Effector memory CD4-positive, alpha-beta T cell (primary cell): ENCODE measurements at regions not wholly inside any gene's neighbourhood (a gene's known extent, or its start where the extent isn't known, plus 50 kb on each side); places are given as distances from the start of the nearest gene placed in this dataset.

Experiments
- DNase-seq, 3 donors: peaks; one replicate each; pipeline ENCODE4 v3.0.0-alpha.2; 2020
- H3K27ac ChIP-seq: 2 replicates; pipeline ENCODE4 v1.7.0; 2013; ENCODE audit warnings: mild to moderate bottlenecking, low read length, moderate library complexity; ENCODE audit not compliant: insufficient read depth, poor library complexity, severe bottlenecking
- H3K27me3 ChIP-seq: replicated peaks from 2 replicates; pipeline ENCODE4 v1.7.0; 2013; ENCODE audit warnings: mild to moderate bottlenecking, low read length; ENCODE audit not compliant: insufficient read depth, control insufficient read depth, poor library complexity, severe bottlenecking
- H3K36me3 ChIP-seq: 2 replicates; pipeline ENCODE4 v1.7.0; 2013; ENCODE audit warnings: mild to moderate bottlenecking, low read length, moderate library complexity; ENCODE audit not compliant: control insufficient read depth, insufficient read depth
- H3K4me1 ChIP-seq: 2 replicates; pipeline ENCODE4 v1.7.0; 2013; ENCODE audit warnings: low read length, mild to moderate bottlenecking; ENCODE audit not compliant: control insufficient read depth, insufficient read depth, poor library complexity, severe bottlenecking
- H3K4me3 ChIP-seq: 2 replicates; pipeline ENCODE4 v1.7.0; 2013; ENCODE audit warnings: low read length, low read depth, mild to moderate bottlenecking; ENCODE audit not compliant: insufficient read depth, poor library complexity, severe bottlenecking
- H3K9me3 ChIP-seq: 2 replicates; pipeline ENCODE4 v1.7.0; 2013; ENCODE audit warnings: mild to moderate bottlenecking, low read length, moderate library complexity; ENCODE audit not compliant: control insufficient read depth

DNA sequence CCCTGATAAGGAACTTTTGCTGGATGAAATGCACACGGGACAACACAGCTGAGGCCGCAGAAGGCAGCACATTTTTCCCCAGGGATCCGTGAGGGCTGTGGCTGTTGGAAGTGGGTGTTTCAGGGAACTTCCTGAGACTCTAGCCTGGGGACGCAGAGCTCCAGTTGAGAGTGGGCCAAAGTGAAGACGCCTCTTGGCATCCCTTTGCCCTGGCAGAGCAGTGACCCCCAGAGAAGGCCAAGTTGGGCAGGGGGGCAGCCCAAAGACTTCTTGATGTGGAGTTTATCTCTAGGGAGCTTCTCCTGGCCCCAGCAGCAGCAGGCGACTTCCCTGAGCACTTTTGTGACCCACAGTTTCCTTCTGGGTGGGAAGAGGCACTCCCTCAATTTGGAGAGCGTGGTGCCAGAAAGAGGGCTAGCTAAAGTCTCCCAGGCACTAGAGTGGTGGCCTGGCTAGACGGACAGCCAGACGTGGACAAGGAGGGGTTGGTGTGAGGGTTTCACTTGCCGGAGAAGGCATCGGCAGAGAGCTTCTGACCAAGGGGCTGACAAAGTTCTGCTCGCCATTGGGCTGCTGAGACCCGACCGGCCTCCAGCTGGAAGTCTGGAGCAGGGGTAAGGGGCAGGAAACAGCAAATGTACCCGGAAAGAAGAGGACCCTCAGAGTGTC lies 108.8 kb downstream of the ACKR3 start:
- H3K4me1 ChIP-seq = no peaks in the 10 kb centered on the region
- no peaks in the 10 kb centered on the region for H3K27me3 ChIP-seq
- no peak for DNase-seq
- no peaks in the 10 kb centered on the region for H3K36me3 ChIP-seq
- no peak overlapping the region for H3K27ac ChIP-seq
- H3K4me3 ChIP-seq = no peak overlapping the region
- no peaks in the 10 kb centered on the region for H3K9me3 ChIP-seq

DNA sequence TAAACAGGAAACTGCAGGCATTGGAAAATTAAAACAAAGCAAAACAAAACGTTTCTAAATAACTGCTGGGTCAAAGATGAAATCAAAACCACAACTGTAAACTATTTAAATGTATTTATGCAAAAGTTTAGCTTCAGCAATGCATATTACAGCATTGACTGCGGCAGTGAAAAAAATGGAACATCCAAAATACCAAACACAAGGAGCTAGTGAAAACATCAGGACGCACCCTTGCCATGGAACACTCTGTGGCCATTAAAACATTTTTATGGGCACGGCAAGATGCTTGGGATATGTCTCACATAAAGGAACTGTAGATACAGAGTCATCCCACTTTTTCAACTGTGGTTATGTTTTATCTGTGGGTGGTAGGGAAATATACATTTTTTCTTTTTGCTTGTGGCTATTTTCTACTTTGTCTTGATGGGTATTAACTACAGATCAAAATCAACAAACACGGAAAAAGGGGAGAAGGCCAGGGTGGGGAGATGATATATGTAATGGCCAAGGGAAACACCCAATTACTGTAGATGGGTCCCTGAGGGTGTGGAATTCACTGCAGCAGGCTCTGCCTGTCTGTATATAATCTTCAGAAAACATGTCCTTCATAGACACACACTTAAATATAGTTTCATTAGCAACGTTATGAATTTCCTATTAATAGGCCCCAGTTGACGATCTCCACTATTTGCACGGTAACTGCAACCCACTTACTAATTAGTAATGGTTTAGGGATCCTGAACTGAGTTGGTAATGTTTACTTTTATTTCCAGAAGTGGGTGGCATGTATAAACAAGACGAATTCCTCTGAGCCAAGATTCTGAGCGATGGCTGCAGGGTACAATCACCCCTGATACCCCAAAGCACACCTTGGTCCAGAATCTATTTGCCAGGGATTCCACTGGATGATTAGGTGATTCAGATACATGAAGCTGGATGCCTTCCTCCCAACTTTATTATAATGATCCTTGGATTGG lies 110.5 kb downstream of the ACKR3 start:
- Histone ChIP-seq H3K4me1 (no peaks in the 10 kb centered on the region), H3K27me3 (no peaks in the 10 kb centered on the region), H3K9me3 (no peaks in the 10 kb centered on the region), H3K27ac (no peak overlapping the region), H3K36me3 (no peaks in the 10 kb centered on the region), H3K4me3 (no peak overlapping the region)
- no peak for DNase-seq

DNA sequence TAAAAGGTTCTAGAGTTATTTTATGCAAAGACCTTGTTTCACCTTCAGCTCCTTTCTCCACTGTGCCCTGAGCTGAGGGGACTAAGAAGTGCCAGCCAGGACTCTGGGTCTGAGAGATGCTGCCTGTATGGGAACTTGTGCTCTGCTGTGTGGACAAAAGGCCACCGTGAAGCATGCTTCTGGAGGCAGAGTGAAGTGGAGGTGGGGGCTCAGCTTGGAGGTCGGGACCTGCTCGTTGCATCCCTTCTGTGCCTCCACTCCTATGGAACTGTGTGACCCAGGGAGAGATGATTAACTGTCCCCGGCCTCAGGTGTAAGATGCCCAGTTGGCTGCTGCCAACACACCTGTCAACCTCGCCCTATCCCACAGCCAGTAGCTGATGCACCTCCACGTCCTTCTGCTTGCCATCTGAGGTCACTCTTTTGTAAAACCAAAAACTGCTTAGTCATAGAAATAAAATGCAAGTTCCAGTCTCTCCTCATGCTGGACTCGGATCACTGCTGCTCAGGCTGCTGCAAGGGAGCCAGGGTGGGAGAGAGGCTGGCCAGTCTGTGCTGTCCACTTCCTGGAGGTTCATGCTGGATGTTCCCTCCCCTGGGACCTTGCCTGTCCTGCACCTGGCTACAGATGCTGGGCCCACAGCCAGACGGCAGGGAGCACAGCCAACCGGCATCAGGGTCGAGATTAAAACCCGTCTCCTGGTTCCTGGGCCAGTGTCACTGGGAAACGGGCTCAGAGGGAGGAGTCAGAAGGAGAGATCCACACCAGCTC lies 113.2 kb downstream of the ACKR3 start:
- no peak for DNase-seq
- Histone ChIP-seq H3K27me3 (no peaks in the 10 kb centered on the region), H3K9me3 (no peaks in the 10 kb centered on the region), H3K36me3 (no peaks in the 10 kb centered on the region), H3K27ac (no peak overlapping the region), H3K4me1 (no peaks in the 10 kb centered on the region), H3K4me3 (no peak overlapping the region)

DNA sequence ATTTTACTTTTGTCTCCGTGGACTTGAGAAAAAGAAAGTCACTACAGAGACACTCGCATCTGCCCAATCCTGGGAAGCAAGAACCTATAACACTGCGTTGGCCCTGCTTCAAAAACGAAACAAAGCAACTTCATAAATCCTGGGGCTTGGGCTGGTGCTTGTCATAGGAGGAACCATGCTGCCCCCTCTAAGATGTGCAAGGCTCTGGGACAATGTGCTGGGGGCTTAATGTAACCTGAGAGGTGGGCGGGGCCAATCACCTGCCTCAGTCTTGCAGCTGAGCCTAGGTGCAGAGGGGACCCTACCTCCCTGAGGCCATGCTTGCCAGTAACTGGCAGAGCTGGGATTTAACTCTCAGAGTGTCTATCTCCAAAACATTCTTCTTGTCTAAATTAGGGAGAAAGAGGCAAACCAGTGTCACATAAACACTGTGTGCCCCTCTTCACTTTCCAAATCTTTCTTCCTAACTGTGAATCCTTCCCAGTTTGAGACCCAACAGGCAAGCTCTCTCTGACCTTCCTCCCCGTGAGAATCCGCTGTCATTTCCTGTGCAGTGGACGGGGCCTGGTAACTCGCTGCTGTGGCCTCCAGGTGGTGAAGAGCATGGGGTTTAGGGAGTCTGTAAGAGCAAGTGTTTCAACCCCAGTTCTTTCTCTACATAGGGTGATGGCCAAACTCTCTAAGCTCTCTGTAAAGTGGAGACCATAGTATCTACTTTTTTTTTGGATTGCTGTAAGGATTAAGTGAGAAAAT lies 115.1 kb downstream of the ACKR3 start:
- DNase-seq = no peak
- Histone ChIP-seq H3K36me3 (no peaks in the 10 kb centered on the region), H3K9me3 (no peaks in the 10 kb centered on the region), H3K4me1 (no peaks in the 10 kb centered on the region), H3K27me3 (no peaks in the 10 kb centered on the region), H3K4me3 (no peak overlapping the region), H3K27ac (no peak overlapping the region)

DNA sequence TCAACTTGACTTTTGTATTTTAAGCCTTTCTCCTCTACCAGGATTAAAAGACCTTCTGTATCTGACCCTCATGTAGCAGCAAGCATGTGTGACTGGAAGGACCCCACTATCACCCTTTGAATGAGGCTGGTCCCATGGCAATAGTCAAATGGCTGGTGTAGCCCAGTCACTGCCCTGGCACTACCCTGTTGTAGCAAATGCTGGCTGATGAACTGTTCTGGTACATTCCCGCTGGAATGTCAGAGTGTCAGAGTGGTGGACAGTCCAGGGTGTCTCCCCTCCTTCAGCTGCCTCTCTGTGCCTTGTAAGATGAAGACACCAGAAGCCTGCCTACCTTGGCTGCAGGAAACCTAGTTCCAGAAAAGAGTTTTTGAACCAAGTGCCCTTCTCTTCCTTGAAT lies 115.7 kb downstream of the ACKR3 start:
- Histone ChIP-seq H3K4me1 (no peaks in the 10 kb centered on the region), H3K27ac (no peak overlapping the region), H3K27me3 (no peaks in the 10 kb centered on the region), H3K9me3 (no peaks in the 10 kb centered on the region), H3K36me3 (no peaks in the 10 kb centered on the region), H3K4me3 (no peak overlapping the region)
- no peak for DNase-seq

DNA sequence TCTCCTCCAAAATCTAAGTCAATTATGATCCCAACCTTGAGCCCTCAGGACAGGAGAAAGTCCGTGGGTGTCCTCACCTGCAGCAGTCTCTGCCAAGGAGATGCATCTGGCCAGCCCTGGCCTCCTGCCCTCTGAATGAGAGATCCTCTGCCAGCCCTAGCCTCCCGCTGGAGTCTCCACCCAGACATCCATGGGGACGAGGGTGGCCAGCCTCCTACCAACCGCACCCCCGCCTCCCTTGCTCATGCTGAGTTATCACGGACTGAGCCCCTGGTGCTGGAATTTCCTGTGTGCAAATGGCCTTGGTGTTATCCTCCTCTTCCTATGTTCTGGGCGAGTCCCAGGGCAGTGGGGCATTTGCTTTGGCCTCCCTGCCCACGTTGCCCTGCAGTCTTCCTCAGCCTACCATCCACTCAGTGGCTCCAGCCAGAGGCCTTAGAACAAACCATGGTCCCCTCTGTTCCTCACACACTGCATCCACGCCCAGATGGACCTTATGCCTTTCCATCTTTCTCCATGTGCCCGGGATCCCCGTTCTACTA lies 116.4 kb downstream of the ACKR3 start:
- no peaks in the 10 kb centered on the region for H3K4me1 ChIP-seq

DNA sequence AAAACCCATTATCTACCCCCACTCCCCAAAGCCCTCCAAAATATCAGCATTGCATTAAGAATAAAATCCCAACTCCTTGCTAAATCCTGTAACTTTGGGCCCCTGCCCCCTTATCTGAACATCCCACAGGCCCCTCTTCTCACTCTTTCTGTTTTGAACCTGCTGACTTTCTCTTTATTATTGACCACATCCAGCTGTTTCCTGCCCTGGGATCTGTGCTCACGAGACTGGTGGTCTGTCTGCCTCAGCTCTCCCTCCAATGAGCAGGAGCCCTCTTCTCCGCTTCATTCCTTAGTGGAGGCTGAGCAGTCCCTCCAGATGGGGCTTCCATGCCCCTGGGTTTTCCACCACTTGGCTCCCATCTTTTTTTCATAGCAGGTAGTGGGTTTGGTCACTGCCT lies 116.9 kb downstream of the ACKR3 start:
- Histone ChIP-seq H3K4me1 (no peaks in the 10 kb centered on the region), H3K27me3 (no peaks in the 10 kb centered on the region), H3K4me3 (no peak overlapping the region), H3K36me3 (no peaks in the 10 kb centered on the region), H3K27ac (no peak overlapping the region), H3K9me3 (no peaks in the 10 kb centered on the region)
- no peak for DNase-seq

More for the DNA sequence above, 116.4 kb downstream of the ACKR3 start:
- no peak overlapping the region for H3K27ac ChIP-seq
- no peaks in the 10 kb centered on the region for H3K9me3 ChIP-seq
- no peak for DNase-seq
- no peak overlapping the region for H3K4me3 ChIP-seq
- H3K27me3 ChIP-seq = no peaks in the 10 kb centered on the region
- no peaks in the 10 kb centered on the region for H3K36me3 ChIP-seq

DNA sequence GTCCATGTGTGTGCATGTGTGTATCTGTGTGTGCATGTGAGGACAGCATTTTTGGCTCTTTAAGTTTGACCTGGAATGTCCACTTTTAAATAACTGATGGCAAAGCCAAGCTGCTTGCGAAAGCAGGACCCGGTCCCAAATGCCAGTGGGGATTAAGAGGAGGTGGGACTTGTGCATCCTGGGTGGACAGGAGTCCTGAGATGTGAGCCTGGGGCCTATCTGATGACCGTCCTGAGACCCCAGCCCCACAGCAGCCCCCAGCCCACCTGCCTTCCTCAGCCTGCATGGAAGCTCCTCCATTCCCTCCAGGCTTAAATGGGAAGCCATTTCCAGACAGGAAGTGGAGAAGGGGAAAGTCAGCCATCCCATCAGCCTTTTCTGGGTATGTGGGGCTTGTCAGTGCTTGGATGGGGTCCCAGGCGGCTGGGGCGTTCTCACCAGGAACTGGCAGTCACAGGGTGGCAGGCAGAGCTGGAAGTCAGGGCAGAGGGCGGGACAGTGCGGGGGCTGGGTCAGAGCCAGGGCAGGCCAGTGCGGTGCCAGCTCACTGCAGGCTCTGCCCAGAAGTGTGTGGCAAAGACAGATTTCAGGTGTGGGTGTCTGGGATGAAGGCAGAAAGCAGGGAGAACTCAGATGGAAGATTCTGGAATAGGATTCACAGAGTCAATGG lies 117.8 kb downstream of the ACKR3 start:
- Histone ChIP-seq H3K27me3 (no peaks in the 10 kb centered on the region), H3K9me3 (no peaks in the 10 kb centered on the region), H3K36me3 (no peaks in the 10 kb centered on the region), H3K4me1 (no peaks in the 10 kb centered on the region), H3K27ac (no peak overlapping the region), H3K4me3 (no peak overlapping the region)
- DNase-seq = no peak

DNA sequence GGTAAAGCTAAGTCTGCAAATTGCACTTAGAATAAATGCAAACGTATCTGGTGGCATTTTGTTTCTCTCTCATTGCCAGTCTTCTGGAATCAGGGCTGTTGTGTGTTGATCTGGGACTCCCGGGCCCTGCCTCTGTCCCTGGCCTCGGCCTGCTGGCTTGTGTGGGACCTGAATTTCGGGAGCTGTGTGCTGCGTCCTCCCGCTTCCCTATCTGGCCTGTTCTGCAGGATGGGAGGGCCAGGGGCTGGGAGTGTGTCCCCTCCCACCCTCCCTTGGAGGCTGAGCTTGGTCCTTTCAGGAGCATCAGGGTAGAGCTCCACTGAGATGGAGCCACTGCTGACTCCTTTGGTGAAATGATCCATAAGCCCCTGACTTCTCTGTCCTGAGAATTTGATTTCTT lies 118.5 kb downstream of the ACKR3 start:
- H3K9me3 ChIP-seq = no peaks in the 10 kb centered on the region
- no peaks in the 10 kb centered on the region for H3K36me3 ChIP-seq
- DNase-seq = no peak
- no peak overlapping the region for H3K27ac ChIP-seq
- H3K4me3 ChIP-seq = no peak overlapping the region
- no peaks in the 10 kb centered on the region for H3K4me1 ChIP-seq
- no peaks in the 10 kb centered on the region for H3K27me3 ChIP-seq
